GM12878 (cell line): ENCODE measurements at regions not wholly inside any gene's neighbourhood (a gene's known extent, or its start where the extent isn't known, plus 50 kb on each side); places are given as distances from the start of the nearest gene placed in this dataset.

Source experiments
- ATAC-seq: fragments of 200-7000 bp; cut with Tn5 transposase; 3 replicates; pipeline ENCODE4 v1.9.1; 2020; ENCODE audit warnings: mild to moderate bottlenecking, moderate library complexity
- BruUV-seq: library from RNA; stranded (reverse); fragments of 400-500 nt; replicated peaks from 2 replicates; lab custom pipeline; 2021; lab: Mats Ljungman, UMichigan
- CTCF ChIA-PET: fragments of 300-600 bp; sonication (Branson Sonifier 250); formaldehyde crosslinking; extraction: SDS; loops from one replicate; lab custom pipeline; 2021; ENCODE audit warnings: inconsistent platforms; lab: Yijun Ruan, JAX
- POLR2A ChIA-PET: fragments of 350-600 bp; formaldehyde crosslinking; extraction: SDS; loops from one replicate; lab custom pipeline; 2021; ENCODE audit warnings: inconsistent platforms; lab: Charles Lee
- RAD21 ChIA-PET: fragments of 300-600 bp; sonication (Branson Sonifier 250); formaldehyde crosslinking; loops from one replicate; lab custom pipeline; 2023; ENCODE audit warnings: antibody characterized with exemption; ENCODE audit not compliant: unreplicated experiment; lab: Charles Lee
- SMC1A ChIA-PET: fragments of 300-600 bp; sonication (Branson Sonifier 250); formaldehyde crosslinking; loops from one replicate; lab custom pipeline; 2023; ENCODE audit not compliant: unreplicated experiment, uncharacterized antibody; lab: Charles Lee
- DNase-seq: peaks from one replicate; pipeline ENCODE4 v3.0.0-alpha.2; 2011; ENCODE audit warnings: low read depth, low spot score
- FAIRE-seq: peaks from 3 replicates; lab custom pipeline; 2011; peaks lifted over from hg19 to GRCh38; lab: Jason Lieb, UNC
- H2AFZ ChIP-seq: 2 replicates; pipeline ENCODE4 v1.6.0; 2011; ENCODE audit warnings: low read depth, low read length, control low read depth; ENCODE audit not compliant: control insufficient read depth
- H3K27ac ChIP-seq: 2 replicates; pipeline ENCODE4 v1.5.1; 2011; ENCODE audit warnings: control low read depth; ENCODE audit not compliant: control insufficient read depth, insufficient read depth
- H3K27me3 ChIP-seq, 2 experiments: replicated peaks in 1 of 2; 2 replicates each; pipeline versions ENCODE4 v1.6.0 to v1.6.1; 2011; ENCODE audit warnings: low read length in 1 of 2; ENCODE audit not compliant: control insufficient read depth in 2 of 2, insufficient read depth in 2 of 2
- H3K36me3 ChIP-seq, 2 experiments: 2 replicates each; pipeline ENCODE4 v1.5.1; 2011; ENCODE audit warnings: low read length in 1 of 2; ENCODE audit not compliant: control insufficient read depth in 2 of 2, insufficient read depth in 2 of 2
- H3K4me1 ChIP-seq: 2 replicates; pipeline ENCODE4 v1.6.1; 2011; ENCODE audit warnings: mild to moderate bottlenecking, low read length, moderate library complexity, mixed read lengths; ENCODE audit not compliant: control insufficient read depth, insufficient read depth
- H3K4me2 ChIP-seq: 2 replicates; pipeline ENCODE4 v1.6.0; 2011; ENCODE audit warnings: control low read depth; ENCODE audit not compliant: control insufficient read depth, insufficient read depth
- H3K4me3 ChIP-seq: fragments of 200-600 bp; sonication (generic); 2 replicates; pipeline ENCODE4 v1.5.1; 2016
- H3K79me2 ChIP-seq: 2 replicates; pipeline ENCODE4 v1.6.0; 2011; ENCODE audit warnings: low read length; ENCODE audit not compliant: control insufficient read depth, insufficient read depth
- H3K9ac ChIP-seq: 2 replicates; pipeline ENCODE4 v1.8.0; 2011; ENCODE audit warnings: low read length, control low read depth, mixed read lengths; ENCODE audit not compliant: control insufficient read depth, insufficient read depth
- H3K9me3 ChIP-seq: replicated peaks from 3 replicates; pipeline ENCODE4 v1.5.1; 2011; ENCODE audit warnings: mild to moderate bottlenecking, low read length; ENCODE audit not compliant: control insufficient read depth, insufficient read depth
- H4K20me1 ChIP-seq: 2 replicates; pipeline ENCODE4 v1.6.0; 2011; ENCODE audit not compliant: control insufficient read depth, insufficient read depth
- BRCA1 ChIP-seq: IDR thresholded peaks from 2 replicates; pipeline ENCODE4 v1.6.1; 2011; ENCODE audit warnings: low read depth, low read length, improper control_type of control experiment
- CREB1 ChIP-seq: IDR thresholded peaks from 2 replicates; pipeline ENCODE4 v1.6.1; 2012; ENCODE audit warnings: low read depth, mild to moderate bottlenecking, inconsistent platforms
- EGR1 ChIP-seq, 2 experiments: IDR thresholded peaks; 1 replicate in 1 of 2; 2 replicates in 1 of 2; pipeline ENCODE4 v1.6.1; 2011 to 2012; ENCODE audit warnings: low read depth in 2 of 2, low read length in 2 of 2, borderline replicate concordance in 1 of 2, mild to moderate bottlenecking in 1 of 2, moderate library complexity in 1 of 2
- FOS ChIP-seq: IDR thresholded peaks from 3 replicates; pipeline ENCODE4 v1.6.1; 2011; ENCODE audit warnings: borderline replicate concordance; ENCODE audit not compliant: insufficient read length; ENCODE audit errors: extremely low read depth
- HDAC6 ChIP-seq: fragments of 200-600 bp; sonication (generic); IDR thresholded peaks from one replicate; pipeline ENCODE4 v1.8.0; 2017; ENCODE audit warnings: antibody characterized with exemption; ENCODE audit not compliant: unreplicated experiment
- MEF2A ChIP-seq: IDR thresholded peaks from 2 replicates; pipeline ENCODE4 v1.6.1; 2011; ENCODE audit warnings: low read depth, mild to moderate bottlenecking, low read length, moderate library complexity; ENCODE audit not compliant: insufficient read depth
- MYB ChIP-seq: fragments of 150-350 bp; IDR thresholded peaks from 2 replicates; pipeline ENCODE4 v1.6.1; 2014; ENCODE audit warnings: mild to moderate bottlenecking, low read depth, low read length, borderline replicate concordance
- NRF1 ChIP-seq: conservative IDR thresholded peaks from 2 replicates; pipeline ENCODE4 v1.6.1; 2011; ENCODE audit warnings: mild to moderate bottlenecking, low read depth, low read length, improper control_type of control experiment
- POLR2AphosphoS2 ChIP-seq: IDR thresholded peaks from 2 replicates; pipeline ENCODE4 v1.6.1; 2011; ENCODE audit warnings: low read depth, mild to moderate bottlenecking, low read length, improper control_type of control experiment, moderate library complexity
- SIX5 ChIP-seq: IDR thresholded peaks from 2 replicates; pipeline ENCODE4 v1.6.1; 2011; ENCODE audit warnings: mild to moderate bottlenecking, low read depth, low read length, moderate library complexity; ENCODE audit not compliant: severe bottlenecking
- SMAD1 ChIP-seq: fragments of 450-650 bp; IDR thresholded peaks from 2 replicates; pipeline ENCODE4 v1.6.1; 2018; ENCODE audit warnings: mild to moderate bottlenecking, low read depth; ENCODE audit not compliant: partially characterized antibody
- SUZ12 ChIP-seq: fragments of 200-600 bp; sonication (generic); IDR thresholded peaks from one replicate; pipeline ENCODE4 v1.6.1; 2018; ENCODE audit warnings: antibody characterized with exemption, mild to moderate bottlenecking; ENCODE audit not compliant: unreplicated experiment
- TBL1XR1 ChIP-seq: IDR thresholded peaks from 2 replicates; pipeline ENCODE4 v1.6.1; 2012; ENCODE audit warnings: low read depth, low read length, improper control_type of control experiment
- ZNF207 ChIP-seq: fragments of 450-650 bp; IDR thresholded peaks from 2 replicates; pipeline ENCODE4 v1.6.1; 2014; ENCODE audit warnings: antibody characterized with exemption, mild to moderate bottlenecking, borderline replicate concordance
- WGBS: methylation state at CpG from one replicate; pipeline ENCODE4 v1.1.6; 2016; ENCODE audit warnings: low lambda C conversion rate; ENCODE audit not compliant: insufficient replicate concordance, insufficient coverage; ENCODE audit errors: missing lambda C conversion rate; 5-methylcytosine and 5-hydroxymethylcytosine counted together
- in situ Hi-C: fragments of 300-500 bp; cut with MboI; formaldehyde crosslinking; loops from 9 replicates; pipeline ENCODE4 v1.14.3; 2018; ENCODE audit warnings: mixed read lengths
- intact Hi-C: fragments of 100-400 bp; cut with micrococcal nuclease; formaldehyde crosslinking; loops from one replicate; pipeline ENCODE4 v1.14.2; 2022; ENCODE audit not compliant: unreplicated experiment
- TF ChIP-seq, protein P1 (sequence below): IDR thresholded peaks from 2 replicates; pipeline ENCODE4 v1.6.1; 2011; ENCODE audit warnings: low read depth, mild to moderate bottlenecking, low read length, moderate library complexity, borderline replicate concordance; ENCODE audit errors: extremely low read depth
- TF ChIP-seq, protein P2 (sequence below): fragments of 450-650 bp; formaldehyde crosslinking; IDR thresholded peaks from 2 replicates; pipeline ENCODE4 v1.4.0; 2020; ENCODE audit warnings: mild to moderate bottlenecking, moderate library complexity

DNA sequence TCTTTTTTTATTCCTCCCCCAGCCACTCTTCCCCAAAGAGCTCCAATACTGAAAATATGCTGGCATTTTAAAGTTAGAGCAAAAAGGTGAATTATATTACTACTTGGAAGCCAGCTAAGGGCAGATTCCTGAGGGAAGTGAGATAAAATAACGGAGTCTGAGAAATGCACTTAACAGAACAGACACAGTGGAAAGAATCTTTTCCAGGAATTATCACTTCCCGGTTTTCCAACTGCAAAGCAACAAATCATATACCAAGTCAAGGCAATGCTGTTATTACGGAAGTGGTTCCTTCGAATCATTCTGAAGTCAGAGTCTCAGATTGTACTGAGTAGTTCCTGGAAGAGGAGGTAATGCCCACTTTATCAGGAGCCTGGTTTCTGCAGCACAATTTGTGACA lies 435.0 kb upstream of the SPRED2 start:
- intact Hi-C loops (no loop called here), in situ Hi-C loops (no loop called here)
- TF ChIP-seq ZNF207 (no peak), POLR2AphosphoS2 (no peak), CREB1 (no peak), BRCA1 (no peak), MEF2A (no peak), SUZ12 (no peak), SIX5 (no peak), MYB (no peak), NRF1 (no peak), SMAD1 (no peak), EGR1 (IDR thresholded peaks at IDR 0.05; ENCODE audit: borderline replicate concordance in 1 of 2, low read depth in 2 of 2, low read length in 2 of 2) (no peak), FOS (no peak), HDAC6 (no peak), TBL1XR1 (no peak)
- TF ChIP-seq, protein P1, sequence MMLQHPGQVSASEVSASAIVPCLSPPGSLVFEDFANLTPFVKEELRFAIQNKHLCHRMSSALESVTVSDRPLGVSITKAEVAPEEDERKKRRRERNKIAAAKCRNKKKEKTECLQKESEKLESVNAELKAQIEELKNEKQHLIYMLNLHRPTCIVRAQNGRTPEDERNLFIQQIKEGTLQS = no peak
- TF ChIP-seq, protein P2, sequence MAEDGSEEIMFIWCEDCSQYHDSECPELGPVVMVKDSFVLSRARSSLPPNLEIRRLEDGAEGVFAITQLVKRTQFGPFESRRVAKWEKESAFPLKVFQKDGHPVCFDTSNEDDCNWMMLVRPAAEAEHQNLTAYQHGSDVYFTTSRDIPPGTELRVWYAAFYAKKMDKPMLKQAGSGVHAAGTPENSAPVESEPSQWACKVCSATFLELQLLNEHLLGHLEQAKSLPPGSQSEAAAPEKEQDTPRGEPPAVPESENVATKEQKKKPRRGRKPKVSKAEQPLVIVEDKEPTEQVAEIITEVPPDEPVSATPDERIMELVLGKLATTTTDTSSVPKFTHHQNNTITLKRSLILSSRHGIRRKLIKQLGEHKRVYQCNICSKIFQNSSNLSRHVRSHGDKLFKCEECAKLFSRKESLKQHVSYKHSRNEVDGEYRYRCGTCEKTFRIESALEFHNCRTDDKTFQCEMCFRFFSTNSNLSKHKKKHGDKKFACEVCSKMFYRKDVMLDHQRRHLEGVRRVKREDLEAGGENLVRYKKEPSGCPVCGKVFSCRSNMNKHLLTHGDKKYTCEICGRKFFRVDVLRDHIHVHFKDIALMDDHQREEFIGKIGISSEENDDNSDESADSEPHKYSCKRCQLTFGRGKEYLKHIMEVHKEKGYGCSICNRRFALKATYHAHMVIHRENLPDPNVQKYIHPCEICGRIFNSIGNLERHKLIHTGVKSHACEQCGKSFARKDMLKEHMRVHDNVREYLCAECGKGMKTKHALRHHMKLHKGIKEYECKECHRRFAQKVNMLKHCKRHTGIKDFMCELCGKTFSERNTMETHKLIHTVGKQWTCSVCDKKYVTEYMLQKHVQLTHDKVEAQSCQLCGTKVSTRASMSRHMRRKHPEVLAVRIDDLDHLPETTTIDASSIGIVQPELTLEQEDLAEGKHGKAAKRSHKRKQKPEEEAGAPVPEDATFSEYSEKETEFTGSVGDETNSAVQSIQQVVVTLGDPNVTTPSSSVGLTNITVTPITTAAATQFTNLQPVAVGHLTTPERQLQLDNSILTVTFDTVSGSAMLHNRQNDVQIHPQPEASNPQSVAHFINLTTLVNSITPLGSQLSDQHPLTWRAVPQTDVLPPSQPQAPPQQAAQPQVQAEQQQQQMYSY (CRISPR knock-in tag) = no peak
- SMC1A ChIA-PET = no interaction called here
- Histone ChIP-seq H3K4me1 (no peaks in the 10 kb centered on the region), H3K79me2 (no peaks in the 10 kb centered on the region), H3K36me3 (no peaks in the 10 kb centered on the region), H3K9me3 (no peaks in the 10 kb centered on the region), H4K20me1 (no peaks in the 10 kb centered on the region), H3K27ac (no peak overlapping the region), H3K27me3 (peaks cover 0 to 3% of the 10 kb centered on the region in 2 experiments; a peak in 2 of 4 replicates), H2AFZ (no peak overlapping the region), H3K4me3 (no peak overlapping the region), H3K9ac (no peak overlapping the region), H3K4me2 (no peak overlapping the region)
- POLR2A ChIA-PET = no interaction called here
- no peak for DNase-seq
- no peak for ATAC-seq
- no peak for FAIRE-seq
- WGBS = 0% methylated on average over 4 of the region's 4 CpGs
- BruUV-seq = no TSS peak
- CTCF ChIA-PET = no interaction called here
- RAD21 ChIA-PET = no interaction called here
